Prostate gland (tissue), 2 donors: ENCODE measurements at regions not wholly inside any gene's neighbourhood (a gene's known extent, or its start where the extent isn't known, plus 50 kb on each side); places are given as distances from the start of the nearest gene placed in this dataset.

Experiments
- CTCF ChIP-seq, 4 experiments: fragments of 200-600 bp in 2 of 4; fragments of 450-650 bp in 2 of 4; sonication (generic) in 2 of 4; IDR thresholded peaks; 1 replicate in 3 of 4; 2 replicates in 1 of 4; pipeline ENCODE4 v1.5.1; 2016 to 2019; ENCODE audit warnings: antibody characterized with exemption in 4 of 4, mild to moderate bottlenecking in 2 of 4, moderate library complexity in 2 of 4
- POLR2A ChIP-seq: fragments of 450-650 bp; IDR thresholded peaks from one replicate; pipeline ENCODE4 v1.6.1; 2016; ENCODE audit warnings: antibody characterized with exemption, mild to moderate bottlenecking
- POLR2AphosphoS5 ChIP-seq: sonication (generic); formaldehyde crosslinking; IDR thresholded peaks from one replicate; pipeline ENCODE4 v1.6.1; 2017; ENCODE audit warnings: antibody characterized with exemption

- TF ChIP-seq CTCF (IDR thresholded peaks at IDR 0.05), result no peak
- no peak for TF ChIP-seq POLR2A
- TF ChIP-seq POLR2AphosphoS5, result no peak
Measured at GRCh38 chr5:60018091-60018490, 124.6 kb upstream of the PDE4D start.
